Heart right ventricle (tissue), 16 donors: ENCODE measurements at regions not wholly inside any gene's neighbourhood (a gene's known extent, or its start where the extent isn't known, plus 50 kb on each side); places are given as distances from the start of the nearest gene placed in this dataset.

Source experiments
- ATAC-seq, 8 donors: fragments of 200-7000 bp; cut with Tn5 transposase; one replicate each; pipeline ENCODE4 v1.9.1; 2020; ENCODE audit warnings: mild to moderate bottlenecking in 8 of 8, moderate library complexity in 8 of 8, moderate number of reproducible peaks in 1 of 8
- DNase-seq, 2 donors: peaks; one replicate each; pipeline ENCODE4 v3.0.0-alpha.2; 2020
- H3K27ac ChIP-seq, 10 donors: fragments of 200-600 bp; sonication (generic) in 2 of 10; one replicate each; pipeline versions ENCODE4 v1.5.0 to v1.8.0; 2020 to 2022; ENCODE audit warnings: mild to moderate bottlenecking in 3 of 10
- H3K27me3 ChIP-seq, 7 donors: fragments of 200-600 bp; one replicate each; pipeline ENCODE4 v1.8.0; 2021 to 2022; ENCODE audit warnings: mild to moderate bottlenecking in 2 of 7
- H3K36me3 ChIP-seq, 9 donors: fragments of 200-600 bp; sonication (generic) in 1 of 9; one replicate each; pipeline versions ENCODE4 v1.5.0 to v1.8.0; 2020 to 2022; ENCODE audit warnings: mild to moderate bottlenecking in 2 of 9
- H3K4me1 ChIP-seq, 9 donors: fragments of 200-600 bp; sonication (generic) in 1 of 9; one replicate each; pipeline versions ENCODE4 v1.5.0 to v1.8.0; 2020 to 2022; ENCODE audit warnings: mild to moderate bottlenecking in 4 of 9
- H3K4me3 ChIP-seq, 10 donors: fragments of 200-600 bp; sonication (generic) in 2 of 10; one replicate each; pipeline versions ENCODE4 v1.5.0 to v1.8.0; 2020 to 2022; ENCODE audit warnings: mild to moderate bottlenecking in 7 of 10, moderate library complexity in 2 of 10
- H3K9me3 ChIP-seq, 11 donors: fragments of 200-600 bp in 10 of 11; sonication (generic) in 2 of 11; one replicate each; pipeline versions ENCODE4 v1.5.0 to v1.8.0; 2013 to 2022; ENCODE audit warnings: mild to moderate bottlenecking in 2 of 11, control low read depth in 1 of 11, moderate library complexity in 1 of 11
- WGBS, 2 donors: extraction: QIAGEN DNeasy Blood & Tissue Kit; methylation state at CpG; one replicate each; pipeline ENCODE4 v1.1.7; 2013; ENCODE audit warnings: inconsistent platforms in 1 of 2; 5-methylcytosine and 5-hydroxymethylcytosine counted together
- intact Hi-C, 10 donors: fragments of 100-400 bp; cut with DNase I; formaldehyde crosslinking; loops; one replicate each; pipeline versions ENCODE4 v1.11.1 to v1.14.2; 2022
- TF ChIP-seq, protein P1 (sequence below), 9 donors: fragments of 200-600 bp; sonication (generic) in 2 of 9; IDR thresholded peaks; one replicate each; pipeline versions ENCODE4 v1.5.0 to v1.8.0; 2021 to 2022; ENCODE audit warnings: antibody characterized with exemption in 9 of 9, mild to moderate bottlenecking in 5 of 9, moderate library complexity in 1 of 9
- donor health status: Arrhythmogenic right ventricular cardiomyopathy.
- donor health status: ischemic (EF 13 %, LVEDD 7.1; RV severe dilation, severe dysfunction).
- donor health status: healthy with polysubstance abuse.
- donor health status: DM: no; HTN: yes; CAD: no.
- donor health status: DM: no; HTN: no; CAD: no.
- donor health status: ischemic (EF 25% LVEDD 6.9; RV normal size, moderate dysfunction).
- donor health status: ischemic (EF 25% LVEDD 5.7; RV mildly dilated, moderate dysfunction).
- donor health status: healthy.
- donor health status: DM: yes; HTN: yes; CAD: no.
- donor health status: Ischemic cardiomyopathy.
- donor health status: ischemic (EF 35%, LVEDD 5.7; RV mildly dilated, moderate dysfunction).
- donor health status: nonischemic (EF 11% LVEDD 7.7; RV severe dilation, severe dysfunction).
- donor health status: DM: yes; HTN: yes; CAD: no.
- donor health status: PGD.
- donor health status: ischemic (EF 29% LVEDD 5.4; RV normal size, mild dysfunction).
- donor health status: nonischemic (EF 23%, LVEDD 6.1; RV moderate dilation, normal function).

GRCh38 chr18:29156531-29156930, 979.6 kb upstream of the CDH2 start:
- H3K4me1 ChIP-seq: no peaks in the 10 kb centered on the region
- no peak for ATAC-seq

GRCh38 chr18:29154758-29155725, 978.1 kb upstream of the CDH2 start:
- 53 to 54% methylated on average over 9 of the region's 9 CpGs for WGBS, 2 donors
- DNase-seq (no peak), ATAC-seq (no peak)
- intact Hi-C loops: no loop called here
- H3K4me1 ChIP-seq: no peaks in the 10 kb centered on the region
- TF ChIP-seq, protein P1, sequence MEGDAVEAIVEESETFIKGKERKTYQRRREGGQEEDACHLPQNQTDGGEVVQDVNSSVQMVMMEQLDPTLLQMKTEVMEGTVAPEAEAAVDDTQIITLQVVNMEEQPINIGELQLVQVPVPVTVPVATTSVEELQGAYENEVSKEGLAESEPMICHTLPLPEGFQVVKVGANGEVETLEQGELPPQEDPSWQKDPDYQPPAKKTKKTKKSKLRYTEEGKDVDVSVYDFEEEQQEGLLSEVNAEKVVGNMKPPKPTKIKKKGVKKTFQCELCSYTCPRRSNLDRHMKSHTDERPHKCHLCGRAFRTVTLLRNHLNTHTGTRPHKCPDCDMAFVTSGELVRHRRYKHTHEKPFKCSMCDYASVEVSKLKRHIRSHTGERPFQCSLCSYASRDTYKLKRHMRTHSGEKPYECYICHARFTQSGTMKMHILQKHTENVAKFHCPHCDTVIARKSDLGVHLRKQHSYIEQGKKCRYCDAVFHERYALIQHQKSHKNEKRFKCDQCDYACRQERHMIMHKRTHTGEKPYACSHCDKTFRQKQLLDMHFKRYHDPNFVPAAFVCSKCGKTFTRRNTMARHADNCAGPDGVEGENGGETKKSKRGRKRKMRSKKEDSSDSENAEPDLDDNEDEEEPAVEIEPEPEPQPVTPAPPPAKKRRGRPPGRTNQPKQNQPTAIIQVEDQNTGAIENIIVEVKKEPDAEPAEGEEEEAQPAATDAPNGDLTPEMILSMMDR (IDR thresholded peaks at IDR 0.05): no peak
- no peaks in the 10 kb centered on the region for H3K27me3 ChIP-seq
- no peaks in the 10 kb centered on the region for H3K36me3 ChIP-seq
- no peaks in the 10 kb centered on the region for H3K9me3 ChIP-seq
- no peak overlapping the region for H3K4me3 ChIP-seq
- H3K27ac ChIP-seq: no peak overlapping the region

More at GRCh38 chr18:29156531-29156930, 979.6 kb upstream of the CDH2 start:
- no peaks in the 10 kb centered on the region for H3K27me3 ChIP-seq
- WGBS, 2 donors: 90 to 93% methylated on average over 4 of the region's 4 CpGs
- no peak for DNase-seq
- intact Hi-C loops: no loop called here
- H3K36me3 ChIP-seq: no peaks in the 10 kb centered on the region
- H3K27ac ChIP-seq: no peak overlapping the region
- no peak overlapping the region for H3K4me3 ChIP-seq
- TF ChIP-seq, protein P1 (IDR thresholded peaks at IDR 0.05): no peak
- H3K9me3 ChIP-seq: no peaks in the 10 kb centered on the region

GRCh38 chr18:29154196-29154757, 977.3 kb upstream of the CDH2 start:
- TF ChIP-seq, protein P1 (IDR thresholded peaks at IDR 0.05): no peak
- Histone ChIP-seq H3K4me1 (no peaks in the 10 kb centered on the region), H3K4me3 (no peak overlapping the region), H3K27me3 (no peaks in the 10 kb centered on the region), H3K9me3 (no peaks in the 10 kb centered on the region), H3K36me3 (no peaks in the 10 kb centered on the region), H3K27ac (no peak overlapping the region)
- WGBS, 2 donors: 90 to 91% methylated on average over 1 of the region's 1 CpG
- intact Hi-C loops: no loop called here
- DNase-seq (no peak), ATAC-seq (no peak)

DNA sequence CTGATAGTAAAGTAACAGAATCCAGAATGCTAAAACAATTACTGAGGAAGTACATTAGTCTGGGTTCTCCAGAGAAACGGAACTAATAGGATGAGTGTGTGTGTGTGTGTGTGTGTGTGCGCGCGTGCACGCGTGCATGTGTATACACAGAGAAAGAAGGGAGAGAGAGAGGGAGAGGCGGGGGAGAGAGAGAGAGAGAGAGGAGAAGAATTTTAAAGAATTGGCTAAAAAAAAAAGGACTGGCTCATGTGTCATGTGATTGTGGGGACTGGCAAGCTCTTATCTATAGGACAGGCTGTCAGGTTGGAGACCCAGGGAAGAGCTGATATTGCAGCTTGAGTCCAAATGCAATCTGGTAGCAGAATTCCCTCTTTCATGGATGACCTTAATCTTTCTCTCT, 976.2 kb upstream of the CDH2 start:
- no peak for ATAC-seq
- no peaks in the 10 kb centered on the region for H3K27me3 ChIP-seq
- H3K27ac ChIP-seq: no peak overlapping the region
- TF ChIP-seq, protein P1 (IDR thresholded peaks at IDR 0.05): no peak
- no peaks in the 10 kb centered on the region for H3K4me1 ChIP-seq
- H3K36me3 ChIP-seq: no peaks in the 10 kb centered on the region
- intact Hi-C loops: no loop called here
- H3K4me3 ChIP-seq: no peak overlapping the region
- no peaks in the 10 kb centered on the region for H3K9me3 ChIP-seq
- 68% methylated on average over 7 of the region's 7 CpGs for WGBS, 2 donors
- peak in 1 of 2 donors; percentile 5 for DNase-seq
